NCI-H2107 (cell line): ENCODE measurements at regions not wholly inside any gene's neighbourhood (a gene's known extent, or its start where the extent isn't known, plus 50 kb on each side); places are given as distances from the start of the nearest gene placed in this dataset.

Experiments used
- DNase-seq: peaks from one replicate; lab custom pipeline; 2025; lab: John Stamatoyannopoulos, UW

DNA sequence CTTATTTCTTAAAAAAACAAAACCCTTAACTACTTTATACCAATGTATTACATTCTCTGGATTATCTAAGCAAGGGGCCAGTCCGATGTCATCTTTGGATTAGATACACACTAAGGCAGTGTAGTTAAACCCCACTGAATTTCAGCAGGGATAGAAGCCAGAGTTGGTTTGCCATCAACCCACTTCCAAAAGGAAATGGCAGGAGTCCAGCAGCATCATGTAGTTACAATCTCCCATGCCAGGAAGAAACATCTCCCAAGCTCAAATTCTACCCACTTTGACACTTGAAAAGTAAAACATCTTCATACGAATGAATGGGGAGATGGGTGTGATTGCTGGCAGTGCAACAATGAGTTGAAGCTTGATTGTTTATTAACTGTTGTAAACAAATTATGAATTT, 203.5 kb upstream of the PLXNC1 start:
- DNase-seq: no peak

DNA sequence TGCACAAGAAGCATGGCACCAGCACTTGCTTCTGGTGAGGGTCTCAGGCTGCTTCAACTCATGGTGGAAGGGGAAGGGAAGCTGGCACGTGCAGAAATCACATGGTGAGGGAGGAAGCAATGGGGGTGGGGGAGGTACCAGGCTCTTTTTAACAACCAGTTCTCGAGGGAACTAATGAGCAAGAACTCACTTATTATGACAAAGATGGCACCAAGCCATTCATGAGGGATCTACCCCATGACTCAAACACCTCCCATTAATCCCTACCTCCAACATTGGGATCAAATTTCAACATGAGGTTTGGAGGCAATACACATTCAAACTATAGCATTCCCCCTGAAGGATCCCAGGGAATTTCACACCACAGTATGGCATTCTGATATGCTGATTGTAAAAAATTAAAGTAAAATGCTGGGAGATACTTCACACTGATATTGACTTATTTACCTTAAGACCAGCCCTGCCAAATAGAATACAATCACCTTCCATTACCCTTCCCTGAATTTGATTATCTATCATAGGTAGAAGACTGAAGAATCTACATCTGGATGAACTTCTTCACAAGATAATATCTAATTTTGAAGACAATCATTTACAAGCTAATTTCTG, 201.7 kb upstream of the PLXNC1 start:
- DNase-seq: no peak

DNA sequence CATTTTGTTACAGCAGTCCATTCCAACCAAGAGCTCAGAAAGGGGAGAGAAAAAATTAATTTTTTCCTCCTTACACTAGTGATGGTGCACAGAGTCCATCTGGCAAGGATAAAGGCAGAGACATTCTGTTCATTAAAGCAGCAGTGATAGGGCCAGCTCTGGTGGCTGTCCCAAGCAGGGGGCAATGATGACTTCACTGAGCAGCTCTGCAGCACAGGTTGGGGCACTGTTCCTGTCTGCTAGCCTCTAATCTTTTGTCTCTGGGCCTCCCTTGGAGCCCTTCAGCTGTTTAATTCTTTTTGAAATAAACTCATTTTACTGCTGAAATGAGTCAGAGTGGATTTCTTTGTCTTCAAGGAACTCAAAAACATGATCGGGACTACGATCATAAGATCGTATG, 200.9 kb upstream of the PLXNC1 start:
- no peak for DNase-seq

DNA sequence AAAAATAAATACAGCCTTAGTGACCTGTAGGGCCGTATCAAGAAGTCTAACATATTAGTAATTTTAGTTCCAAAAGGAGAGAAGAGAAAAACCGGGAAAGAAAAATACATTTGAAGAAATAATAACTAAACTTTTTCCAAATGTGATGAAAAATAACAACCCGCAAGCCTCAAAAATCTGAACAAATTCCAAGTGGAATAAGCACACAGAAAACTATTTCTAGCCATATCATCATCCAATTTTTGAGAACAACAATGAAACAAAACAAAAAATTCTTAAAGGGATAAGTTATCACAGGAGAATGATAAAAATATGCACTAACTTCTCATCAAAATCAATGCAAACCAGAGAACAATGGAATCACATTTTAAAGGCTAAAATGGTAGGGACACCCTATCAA, 198.1 kb upstream of the PLXNC1 start:
- no peak for DNase-seq

DNA sequence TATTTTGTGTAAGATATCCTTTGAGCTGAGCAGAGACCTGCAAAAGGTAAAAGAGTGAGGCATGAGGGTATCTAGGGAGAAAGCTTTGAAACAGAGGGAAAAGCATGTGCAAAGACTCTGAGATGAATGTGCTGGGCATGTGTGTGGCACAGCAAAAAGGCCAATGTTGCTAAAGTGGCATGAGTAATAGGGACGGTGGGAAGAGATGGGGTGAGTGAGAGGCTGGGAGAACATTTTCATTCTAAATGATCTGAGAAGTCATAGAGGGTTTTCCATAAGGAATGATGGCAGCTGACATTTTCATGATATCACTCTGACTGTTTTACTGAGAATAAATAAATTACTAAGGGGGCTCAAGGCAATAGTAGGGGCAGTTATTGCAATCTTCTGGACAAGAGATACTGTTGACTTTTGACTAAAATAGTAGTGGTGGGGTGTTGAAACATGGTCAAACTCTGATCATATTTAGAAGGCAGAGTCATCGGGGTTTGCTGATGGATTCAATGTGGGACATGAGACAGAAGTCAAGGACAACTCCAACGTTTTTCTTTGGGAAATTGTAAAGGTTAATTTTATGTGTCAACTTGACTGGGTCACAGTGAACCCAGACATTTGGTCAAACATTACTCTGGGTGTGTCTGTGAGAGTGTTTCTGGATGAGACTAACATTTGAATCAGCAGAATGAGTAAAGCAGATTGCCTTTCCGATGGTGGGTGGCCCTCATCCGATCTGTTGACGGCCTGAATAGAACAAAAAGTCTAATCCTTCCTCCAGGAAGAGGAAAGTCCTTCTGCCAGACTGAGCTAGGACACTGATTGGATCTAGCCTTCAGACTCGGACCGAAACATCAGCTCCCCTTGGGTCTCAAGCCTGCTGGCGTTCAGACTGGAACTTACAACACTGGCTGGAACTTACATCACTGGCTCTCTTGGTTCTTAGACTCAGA, 193.9 kb upstream of the PLXNC1 start:
- DNase-seq: no peak

DNA sequence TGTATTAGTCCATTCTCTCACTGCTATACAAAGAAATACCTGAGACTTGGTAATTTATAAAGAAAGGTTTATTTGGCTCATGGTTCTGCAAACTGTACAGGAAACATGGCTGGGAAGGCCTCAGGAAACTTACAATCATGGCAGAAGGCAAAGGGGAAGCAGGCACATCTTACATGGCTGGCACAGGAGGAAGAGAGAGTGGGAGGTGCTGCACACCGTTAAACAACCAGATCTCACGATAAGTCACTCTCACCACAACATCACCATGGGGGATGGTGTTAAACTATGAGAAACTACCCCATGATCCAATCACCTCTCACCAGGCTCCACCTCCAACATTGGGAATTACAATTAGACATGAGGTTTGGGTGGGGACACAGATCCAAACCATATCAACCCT, 191.8 kb upstream of the PLXNC1 start:
- DNase-seq: no peak

DNA sequence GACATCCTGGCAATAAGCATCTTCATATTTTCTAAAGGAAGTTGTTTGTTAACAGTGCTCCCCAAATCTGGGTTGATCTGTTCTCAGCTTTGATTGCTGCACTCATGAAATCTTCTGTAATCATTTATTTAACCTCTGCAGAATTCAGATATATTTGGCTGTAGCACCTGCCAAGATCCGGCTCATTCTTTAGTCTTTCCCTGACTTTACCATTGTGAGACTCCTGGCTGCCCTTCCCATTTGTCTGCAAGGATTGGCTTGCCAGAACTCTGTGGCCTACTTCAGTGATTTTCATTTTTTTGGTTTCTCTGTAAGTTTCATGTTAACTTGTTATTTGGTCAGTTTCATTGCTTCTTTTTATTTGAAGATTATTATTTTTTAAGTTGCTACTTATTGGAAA, 191.2 kb upstream of the PLXNC1 start:
- no peak for DNase-seq

DNA sequence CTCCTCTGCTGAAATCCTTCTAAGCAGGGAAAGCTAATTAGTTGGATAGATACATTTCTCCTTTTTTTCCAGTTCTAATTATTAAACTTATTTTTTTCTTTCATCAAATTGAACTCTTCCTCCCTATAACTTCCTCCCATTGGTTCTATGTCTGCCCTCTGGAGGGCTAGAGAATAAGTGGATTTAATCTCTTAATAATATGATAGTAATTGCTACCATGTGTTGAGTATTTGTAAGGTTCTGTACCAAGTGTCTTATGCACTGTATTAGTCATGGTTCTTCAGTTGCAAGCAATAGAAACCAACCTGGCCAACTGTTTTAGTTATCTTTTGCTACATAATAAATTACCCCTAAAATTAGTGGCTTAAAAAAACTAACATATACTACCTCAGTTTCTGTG, 190.5 kb upstream of the PLXNC1 start:
- DNase-seq: no peak

DNA sequence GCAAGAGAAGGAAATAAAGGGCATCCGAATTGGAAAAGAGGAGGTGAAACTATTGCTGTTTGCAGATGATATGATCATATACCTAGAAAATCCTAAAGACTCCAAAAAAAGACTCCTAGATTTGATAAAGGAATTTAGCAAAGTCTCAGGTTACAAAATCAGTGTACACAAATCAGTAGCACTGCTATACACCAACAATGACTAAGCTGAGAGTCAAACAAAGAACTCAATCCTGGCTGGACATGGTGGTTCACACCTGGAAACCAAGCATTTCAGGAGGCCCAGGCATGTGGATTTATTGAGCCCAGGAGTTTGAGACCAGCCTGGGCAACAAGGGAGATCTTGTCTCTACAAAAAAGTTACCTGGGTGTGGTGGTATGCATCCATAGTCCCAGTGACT, 188.7 kb upstream of the PLXNC1 start:
- DNase-seq: no peak

DNA sequence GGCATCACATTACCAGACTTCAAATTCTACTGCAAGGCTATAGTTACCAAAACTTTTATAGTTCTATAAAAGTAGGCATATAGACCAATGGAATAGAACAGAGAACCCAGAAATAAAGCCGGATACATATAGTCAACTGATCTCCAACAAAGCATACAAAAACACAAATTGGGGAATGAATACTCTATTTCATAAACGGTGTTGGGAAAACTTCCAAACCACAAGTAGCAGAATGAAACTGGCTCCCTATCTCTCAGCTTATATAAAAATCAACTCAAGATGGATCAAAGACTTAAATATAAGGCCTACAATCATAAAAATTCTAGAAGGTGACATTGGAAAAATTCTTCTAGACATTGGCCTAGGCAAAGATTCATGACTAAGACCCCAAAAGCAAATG, 187.9 kb upstream of the PLXNC1 start:
- DNase-seq: no peak

DNA sequence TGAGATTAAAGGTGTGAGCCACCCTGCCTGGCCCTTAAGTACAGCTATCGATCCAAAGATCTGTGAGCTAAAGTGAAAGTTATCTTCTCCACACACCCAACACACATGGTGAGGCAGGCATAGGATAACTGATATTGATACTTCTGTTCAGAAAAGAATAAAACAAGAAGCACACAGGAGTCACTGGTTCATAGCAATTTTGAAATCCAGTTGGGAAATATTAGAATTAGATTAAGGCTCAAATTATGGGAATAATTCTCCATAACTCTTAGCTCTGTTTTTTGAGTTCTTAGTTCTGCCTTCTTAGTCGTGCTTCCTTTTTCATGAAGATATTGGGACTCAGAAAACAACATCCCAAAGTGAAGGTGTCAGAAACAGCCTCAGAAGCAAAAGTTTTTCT, 186.0 kb upstream of the PLXNC1 start:
- no peak for DNase-seq

DNA sequence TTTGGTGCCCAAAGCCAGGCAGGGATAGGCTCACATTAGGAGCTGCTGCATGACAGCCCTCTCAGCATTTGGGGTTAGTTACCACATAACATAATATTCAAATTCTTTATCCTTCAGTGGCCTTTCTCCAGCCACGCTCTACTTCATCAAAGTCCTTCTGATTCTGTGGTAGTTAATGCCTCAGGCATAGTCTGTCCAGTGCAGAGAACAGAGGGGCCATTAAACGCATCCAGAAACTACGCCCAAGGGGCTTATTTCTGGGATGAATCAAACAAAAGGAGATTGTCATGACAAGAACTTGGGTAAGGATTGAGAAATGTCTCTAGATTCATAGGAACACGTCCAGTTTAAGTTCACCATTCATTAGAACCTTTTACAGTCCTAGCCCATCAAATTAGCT, 183.4 kb upstream of the PLXNC1 start:
- no peak for DNase-seq

DNA sequence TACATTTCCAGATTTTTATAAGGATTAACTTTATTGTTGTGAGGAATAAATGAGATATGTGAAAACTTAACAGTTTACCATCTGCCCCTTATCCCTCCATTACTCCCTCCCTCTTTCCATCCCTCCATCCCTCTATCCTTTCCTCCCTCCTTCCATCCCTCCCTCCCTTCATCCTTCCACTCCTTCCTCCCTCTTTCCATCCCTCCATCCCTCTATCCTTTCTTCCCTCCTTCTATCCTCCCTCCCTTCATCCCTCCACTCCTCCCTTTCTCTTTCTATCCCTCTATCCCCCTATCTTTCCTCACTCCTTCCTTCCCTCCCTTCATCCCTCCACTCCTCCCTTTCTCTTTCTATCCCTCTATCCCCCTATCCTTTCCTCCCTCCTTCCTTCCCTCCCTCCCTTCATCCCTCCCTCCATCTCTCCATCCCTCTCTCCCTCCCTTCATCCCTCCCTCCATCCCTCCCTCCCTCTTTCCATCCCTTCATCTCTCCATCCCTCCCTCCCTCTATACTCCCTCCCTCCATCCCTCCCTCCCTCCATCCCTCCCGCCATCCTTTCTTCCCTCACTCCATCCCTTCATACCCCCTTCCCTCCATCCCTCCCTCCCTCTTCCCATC, 181.8 kb upstream of the PLXNC1 start:
- DNase-seq: no peak

DNA sequence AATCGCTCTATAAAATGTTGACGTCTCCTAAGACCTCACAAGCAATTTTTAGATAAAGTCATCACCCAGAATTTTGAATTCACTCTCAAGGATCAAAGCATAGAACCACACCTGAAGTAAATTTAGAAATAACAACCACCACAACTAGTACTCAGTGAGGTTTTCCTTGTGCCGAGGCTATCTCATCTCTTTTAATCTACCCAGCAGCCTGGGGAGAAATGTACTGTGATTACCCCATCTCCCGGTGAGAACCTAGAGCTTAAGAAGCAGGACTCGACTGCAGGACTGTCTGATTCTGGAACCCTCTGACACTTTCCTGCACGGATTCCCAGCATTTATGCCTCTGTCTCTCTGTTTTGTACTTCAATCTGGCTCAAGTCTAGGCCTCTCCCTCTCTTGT, 180.9 kb upstream of the PLXNC1 start:
- DNase-seq: no peak

DNA sequence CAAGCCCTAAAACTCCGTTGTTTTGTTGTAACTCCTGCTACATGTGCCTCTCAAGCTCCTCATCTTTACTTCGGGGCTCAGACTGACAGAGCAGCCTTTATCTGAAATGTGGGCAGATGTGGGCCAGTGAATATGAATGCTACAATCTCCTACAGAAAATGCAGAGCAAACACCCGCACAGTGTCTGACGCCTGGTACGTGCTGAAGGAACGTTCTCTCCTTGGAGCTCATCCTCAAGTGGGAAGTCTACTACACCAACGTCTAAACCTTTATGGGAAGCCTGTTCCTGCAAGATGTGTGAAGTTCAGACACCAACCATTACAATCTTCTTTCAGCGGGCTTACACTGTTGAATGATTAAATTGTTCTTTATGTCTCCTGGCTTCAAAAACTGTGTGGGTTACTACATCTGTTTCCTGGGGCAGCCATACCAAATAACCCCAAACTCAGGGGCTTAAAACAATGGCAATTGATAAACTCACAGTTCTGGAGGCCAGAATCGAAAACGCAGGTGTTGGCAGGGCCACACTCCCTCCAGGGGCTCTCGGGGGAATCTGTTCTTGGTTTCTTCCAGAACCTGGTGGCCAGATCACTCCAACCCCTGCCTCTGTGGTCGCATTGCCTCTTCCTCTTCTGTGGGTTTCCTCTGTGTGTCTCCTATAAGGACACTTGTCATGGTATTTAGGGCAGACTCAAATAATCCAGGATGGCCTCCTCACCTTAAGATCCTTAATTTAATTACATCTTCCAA, 179.7 kb upstream of the PLXNC1 start:
- no peak for DNase-seq

DNA sequence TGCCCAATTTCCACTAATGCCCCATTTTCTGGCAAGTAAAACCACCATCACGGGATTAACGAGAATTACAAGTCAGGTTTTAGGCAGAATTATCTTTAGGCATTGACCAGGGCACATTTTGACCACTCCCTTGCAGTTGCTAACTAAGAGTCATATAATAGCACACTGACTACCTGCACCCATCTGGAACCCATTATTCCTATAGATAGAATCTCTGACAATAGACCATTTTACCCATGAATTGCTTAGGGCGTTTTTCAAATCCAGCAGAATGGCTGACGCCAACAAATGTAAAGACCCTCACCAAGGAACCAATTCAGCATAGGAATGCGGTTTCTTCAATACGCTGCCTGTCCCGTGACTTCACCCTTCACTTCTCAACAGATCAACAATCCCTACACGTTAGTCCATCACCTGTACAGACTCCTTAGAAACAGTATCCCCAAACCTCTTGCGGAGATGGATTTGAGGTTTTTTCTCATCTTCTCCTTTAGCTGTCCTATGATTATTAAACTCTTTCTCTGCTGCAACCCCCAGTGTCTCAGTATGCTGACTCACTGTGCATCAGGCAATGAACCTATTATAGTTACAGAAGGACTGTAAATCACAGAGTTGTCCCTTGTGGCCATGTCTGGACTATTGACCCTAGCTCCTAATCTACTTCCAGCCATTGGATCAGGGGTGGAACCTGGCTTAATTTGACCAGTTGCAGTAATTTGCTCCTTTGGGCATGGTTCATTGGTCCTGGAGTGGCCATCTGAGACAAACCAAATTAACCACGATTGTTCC, 177.3 kb upstream of the PLXNC1 start:
- no peak for DNase-seq

DNA sequence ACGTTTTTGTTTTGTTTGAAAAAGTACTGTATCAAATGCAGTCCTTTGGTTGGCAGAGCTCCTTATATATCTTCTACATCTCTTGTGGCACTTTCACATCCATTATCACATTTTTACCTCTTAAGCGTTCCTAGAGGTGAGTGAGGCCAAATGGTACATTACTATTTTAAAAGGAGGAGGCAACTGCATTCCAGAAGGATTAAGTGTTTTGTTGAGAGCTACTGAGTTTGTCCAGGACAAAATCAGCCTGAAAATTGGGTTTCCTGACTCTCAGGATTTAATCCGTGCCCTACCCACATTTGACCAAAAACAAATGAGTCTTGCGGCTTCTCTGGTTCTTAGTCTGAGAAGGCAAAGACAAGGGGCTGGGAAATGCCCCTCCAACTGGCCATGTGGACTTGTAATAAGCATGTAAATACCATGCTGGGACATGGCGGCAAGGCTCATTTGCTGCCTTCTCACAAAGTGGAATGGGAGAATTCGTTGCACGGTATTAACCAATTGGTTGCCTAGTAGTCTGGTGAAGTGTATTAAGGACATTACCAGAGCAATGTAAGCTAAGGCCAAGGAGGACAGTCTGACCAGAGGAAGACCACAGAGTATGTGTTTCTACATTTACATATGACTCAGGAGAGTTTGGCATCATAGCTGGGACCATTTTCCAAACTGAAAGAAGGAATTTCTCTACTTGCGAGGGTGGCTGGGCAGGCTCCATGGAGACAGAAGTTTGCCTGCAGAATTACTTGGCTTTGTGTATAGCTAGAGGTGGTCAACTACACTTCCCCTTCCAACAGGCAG, 175.8 kb upstream of the PLXNC1 start:
- DNase-seq: no peak

DNA sequence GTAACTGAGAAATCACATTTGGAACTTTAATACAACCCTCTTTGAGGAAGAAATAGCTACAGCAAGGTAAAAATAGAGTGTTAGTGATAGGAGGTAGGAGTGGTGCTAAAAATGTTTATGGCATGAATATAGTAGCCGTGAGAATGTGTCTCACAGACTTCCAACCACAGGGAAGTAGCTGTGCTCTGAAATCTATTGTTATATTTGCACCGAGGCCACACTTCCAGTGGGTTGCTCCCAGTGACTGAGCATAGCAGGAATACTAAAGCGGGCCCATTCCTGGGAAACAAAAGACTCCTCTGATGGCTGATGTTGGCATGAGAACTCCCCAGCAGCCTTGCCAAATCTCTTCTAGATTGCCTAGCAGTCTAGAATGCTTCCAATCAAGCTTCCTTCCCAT, 174.1 kb upstream of the PLXNC1 start:
- DNase-seq: no peak

DNA sequence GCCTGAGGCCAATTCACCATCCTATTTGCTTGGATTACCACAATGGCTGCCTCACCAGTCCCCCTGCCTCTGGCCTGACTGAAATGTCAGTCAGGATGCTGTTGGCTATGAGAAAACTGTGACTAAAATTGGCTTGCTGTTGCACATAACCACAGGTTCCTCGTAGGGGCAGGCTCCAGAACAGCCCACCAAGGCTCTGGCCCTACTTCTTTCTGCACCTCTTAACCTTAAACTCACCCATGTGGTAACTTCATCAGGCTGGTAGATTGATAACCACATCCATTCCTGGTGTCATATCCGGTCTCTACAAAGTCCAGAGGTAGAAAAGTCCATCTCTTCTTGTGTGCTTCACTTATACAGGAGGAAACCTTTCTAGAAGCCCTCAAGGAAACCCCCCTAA, 172.4 kb upstream of the PLXNC1 start:
- DNase-seq: no peak

DNA sequence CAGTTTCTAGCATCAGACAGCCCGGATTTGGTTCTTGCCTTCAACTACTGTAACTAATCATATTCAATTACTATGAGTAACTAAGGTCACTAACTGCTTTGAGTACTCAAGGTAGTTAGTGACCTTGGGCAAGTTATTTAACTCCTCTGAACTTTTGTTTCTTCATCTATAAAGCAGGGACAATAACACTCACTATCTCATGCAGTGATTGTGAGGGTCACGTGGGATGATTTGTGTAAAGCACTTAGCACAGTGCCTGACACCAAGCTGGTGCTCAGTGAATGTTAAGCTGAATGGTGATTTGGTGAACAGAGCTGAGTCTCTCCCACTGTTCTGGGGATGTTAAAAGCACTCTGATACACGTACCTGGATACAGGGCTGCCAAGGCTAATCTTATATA, 171.3 kb upstream of the PLXNC1 start:
- DNase-seq: no peak

DNA sequence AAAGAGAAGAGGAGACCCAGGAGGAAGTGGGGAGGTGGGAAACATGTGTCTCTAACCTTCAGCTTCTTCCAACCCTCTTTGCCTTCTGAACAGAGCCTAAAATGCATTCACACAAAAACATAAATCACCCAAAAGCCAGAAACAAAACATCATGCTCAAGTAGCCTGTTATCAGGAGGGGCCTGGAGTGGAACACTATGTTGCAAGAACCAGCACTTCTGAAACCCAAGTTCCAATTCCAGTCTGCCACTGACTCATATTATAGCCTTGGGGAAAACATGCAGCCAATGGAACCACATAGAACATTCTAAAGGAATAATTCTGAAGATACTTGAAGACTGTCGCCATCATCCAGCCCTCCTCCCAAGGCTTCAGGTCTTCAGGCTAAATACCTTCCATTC, 169.8 kb upstream of the PLXNC1 start:
- DNase-seq: no peak
